Spleen (tissue), 7 donors: ENCODE measurements at regions not wholly inside any gene's neighbourhood (a gene's known extent, or its start where the extent isn't known, plus 50 kb on each side); places are given as distances from the start of the nearest gene placed in this dataset.

Experiments
- CTCF ChIP-seq, 11 experiments: fragments of 200-600 bp in 7 of 11; fragments of 450-650 bp in 4 of 11; sonication (generic) in 4 of 11; IDR thresholded peaks in 8 of 11; conservative IDR thresholded peaks in 3 of 11; 1 replicate in 7 of 11; 2 replicates in 4 of 11; pipeline versions ENCODE4 v1.4.0 to v1.8.0; 2016 to 2021; ENCODE audit warnings: antibody characterized with exemption in 11 of 11, inconsistent platforms in 4 of 11, mild to moderate bottlenecking in 1 of 11
- POLR2AphosphoS5 ChIP-seq, 3 donors: sonication (generic); formaldehyde crosslinking; IDR thresholded peaks; one replicate each; pipeline ENCODE4 v1.5.1; 2017; ENCODE audit warnings: antibody characterized with exemption in 3 of 3
- donor health status: DM: no; HTN: no; CAD: no; lungs with moderate emphysema.
- donor health status: DM: no; HTN: no; CAD: no.
- donor health status: DM: no; HTN: no; CAD: no.

GRCh38 chr13:53907891-53908290, 879.3 kb downstream of the OLFM4 start:
- no peak for TF ChIP-seq CTCF (IDR thresholded peaks at IDR 0.05 in 8 of 11, conservative IDR thresholded peaks at IDR 0.05 in 3 of 11)
- TF ChIP-seq POLR2AphosphoS5 (IDR thresholded peaks at IDR 0.05), result no peak
